AG10803 (cell line): ENCODE measurements at regions not wholly inside any gene's neighbourhood (a gene's known extent, or its start where the extent isn't known, plus 50 kb on each side); places are given as distances from the start of the nearest gene placed in this dataset.

Source experiments
- DNase-seq: peaks from one replicate; pipeline ENCODE4 v3.0.0; 2010; ENCODE audit warnings: low read depth
- H3K4me3 ChIP-seq: 2 replicates; pipeline ENCODE4 v1.5.1; 2011; ENCODE audit warnings: mild to moderate bottlenecking, low read length, control low read depth
- TF ChIP-seq, protein P1 (sequence below): conservative IDR thresholded peaks from 2 replicates; pipeline ENCODE4 v1.5.1; 2011; ENCODE audit warnings: mild to moderate bottlenecking, low read length, control low read depth, inconsistent platforms

- TF ChIP-seq, protein P1, sequence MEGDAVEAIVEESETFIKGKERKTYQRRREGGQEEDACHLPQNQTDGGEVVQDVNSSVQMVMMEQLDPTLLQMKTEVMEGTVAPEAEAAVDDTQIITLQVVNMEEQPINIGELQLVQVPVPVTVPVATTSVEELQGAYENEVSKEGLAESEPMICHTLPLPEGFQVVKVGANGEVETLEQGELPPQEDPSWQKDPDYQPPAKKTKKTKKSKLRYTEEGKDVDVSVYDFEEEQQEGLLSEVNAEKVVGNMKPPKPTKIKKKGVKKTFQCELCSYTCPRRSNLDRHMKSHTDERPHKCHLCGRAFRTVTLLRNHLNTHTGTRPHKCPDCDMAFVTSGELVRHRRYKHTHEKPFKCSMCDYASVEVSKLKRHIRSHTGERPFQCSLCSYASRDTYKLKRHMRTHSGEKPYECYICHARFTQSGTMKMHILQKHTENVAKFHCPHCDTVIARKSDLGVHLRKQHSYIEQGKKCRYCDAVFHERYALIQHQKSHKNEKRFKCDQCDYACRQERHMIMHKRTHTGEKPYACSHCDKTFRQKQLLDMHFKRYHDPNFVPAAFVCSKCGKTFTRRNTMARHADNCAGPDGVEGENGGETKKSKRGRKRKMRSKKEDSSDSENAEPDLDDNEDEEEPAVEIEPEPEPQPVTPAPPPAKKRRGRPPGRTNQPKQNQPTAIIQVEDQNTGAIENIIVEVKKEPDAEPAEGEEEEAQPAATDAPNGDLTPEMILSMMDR, result no peak
- no peak for DNase-seq
- H3K4me3 ChIP-seq, result no peak overlapping the region
These were observed 353.7 kb downstream of the SLCO4C1 start for GRCh38 chr5:101942321-101942882.

- no peak for DNase-seq
- H3K4me3 ChIP-seq, result no peak overlapping the region
- TF ChIP-seq, protein P1, result no peak
These were observed 359.0 kb downstream of the SLCO4C1 start for GRCh38 chr5:101937041-101937440.

DNA sequence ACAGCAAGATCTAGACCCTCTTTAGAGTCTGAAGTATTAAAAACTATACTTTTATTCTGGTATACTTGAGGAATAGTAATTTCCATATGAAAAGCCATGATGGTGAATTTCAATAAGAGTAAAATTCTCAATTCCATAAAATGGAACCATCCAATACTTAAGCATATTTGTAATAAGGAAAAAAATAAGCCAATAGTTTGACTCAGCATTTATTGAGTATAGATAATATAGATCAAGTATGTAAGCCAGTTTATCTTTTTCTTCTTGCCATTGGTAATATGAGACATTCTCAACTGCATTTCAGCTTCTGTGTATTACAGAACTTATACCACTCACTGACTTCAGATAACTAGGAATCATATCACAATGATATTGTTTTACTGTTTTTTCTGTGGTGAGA, 361.0 kb downstream of the SLCO4C1 start:
- TF ChIP-seq, protein P1, result no peak
- DNase-seq, result no peak
- H3K4me3 ChIP-seq, result no peak overlapping the region

DNA sequence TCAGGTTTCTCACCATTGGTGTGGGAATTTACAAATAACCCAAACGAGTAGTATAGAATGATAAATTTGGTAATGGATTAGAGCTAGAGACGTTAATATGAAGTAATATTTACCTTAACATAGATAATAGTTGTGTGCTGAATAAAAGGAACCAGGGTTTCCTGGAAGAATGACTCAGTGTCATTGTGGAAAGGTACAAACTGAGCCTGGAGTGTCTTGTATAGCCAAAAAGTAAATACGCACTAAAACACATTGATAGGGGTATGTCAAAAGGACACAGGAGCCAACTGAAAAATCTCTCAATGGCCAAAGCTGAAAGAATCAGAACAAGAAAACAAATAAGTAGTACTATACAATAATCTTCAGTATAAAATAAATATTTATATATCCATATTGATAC, 363.5 kb downstream of the SLCO4C1 start:
- TF ChIP-seq, protein P1, result no peak
- DNase-seq, result no peak
- H3K4me3 ChIP-seq, result no peak overlapping the region

GRCh38 chr5:101929628-101930027, 366.5 kb downstream of the SLCO4C1 start:
- no peak overlapping the region for H3K4me3 ChIP-seq
- no peak for DNase-seq
- TF ChIP-seq, protein P1, result no peak

DNA sequence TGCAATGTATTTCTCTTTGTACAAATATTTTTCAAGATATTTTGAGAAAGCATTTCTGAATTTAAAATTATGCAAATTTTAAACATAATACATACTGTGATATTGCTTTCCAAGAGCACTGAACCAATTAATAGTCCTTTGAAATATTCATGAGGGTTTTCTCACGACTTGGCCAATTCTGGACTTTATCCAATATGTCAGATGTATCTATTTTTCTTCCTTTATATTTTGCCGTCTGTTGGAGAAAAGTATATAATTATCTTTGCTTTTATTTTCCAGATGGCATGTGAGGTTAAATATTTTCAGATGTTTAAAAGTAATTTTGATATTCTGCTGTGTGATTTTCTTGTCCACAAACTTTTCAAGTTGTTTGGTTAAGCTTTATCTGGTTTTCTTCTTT, 378.9 kb downstream of the SLCO4C1 start:
- TF ChIP-seq, protein P1, result no peak
- H3K4me3 ChIP-seq, result no peak overlapping the region
- no peak for DNase-seq

- TF ChIP-seq, protein P1, result no peak
- H3K4me3 ChIP-seq, result no peak overlapping the region
- no peak for DNase-seq
These were observed 380.5 kb downstream of the SLCO4C1 start for GRCh38 chr5:101915554-101915953.
